G401 (cell line): ENCODE measurements at regions not wholly inside any gene's neighbourhood (a gene's known extent, or its start where the extent isn't known, plus 50 kb on each side); places are given as distances from the start of the nearest gene placed in this dataset.
"Not testable (repeated sequence)": the region's sequence is repeated elsewhere in the genome, so short reads cannot be mapped to it uniquely, and the experiment has no call there.

Experiments
- DNase-seq: peaks from one replicate; pipeline ENCODE4 v3.0.0-alpha.2; 2015; ENCODE audit warnings: low spot score
- in situ Hi-C: cut with HindIII; loops from 2 replicates; pipeline ENCODE4 v1.10.0; 2016; ENCODE audit warnings: low sequenced_read_pairs, mixed read lengths

- no peak for DNase-seq
- in situ Hi-C loops = no loop called here
Measured at GRCh38 chr20:57996936-57997890, 231.2 kb downstream of the ANKRD60 start.

- no peak for DNase-seq
- in situ Hi-C loops = no loop called here
Measured at GRCh38 chr20:57996465-57996864, 232.0 kb downstream of the ANKRD60 start.

GRCh38 chr20:57995381-57995977, 233.0 kb downstream of the ANKRD60 start:
- in situ Hi-C loops = no loop called here
- no peak for DNase-seq

- peak; percentile 43 for DNase-seq
- in situ Hi-C loops = no loop called here
Measured at GRCh38 chr20:57993716-57994431, 234.6 kb downstream of the ANKRD60 start.

GRCh38 chr20:57991211-57991881, 237.1 kb downstream of the ANKRD60 start:
- DNase-seq = no peak
- in situ Hi-C loops = no loop called here

- in situ Hi-C loops = no loop called here
- no peak for DNase-seq
Measured at GRCh38 chr20:57990396-57990987, 238.0 kb downstream of the ANKRD60 start.

GRCh38 chr20:57988828-57989227, 239.6 kb downstream of the ANKRD60 start:
- DNase-seq = no peak
- in situ Hi-C loops = no loop called here

- DNase-seq = no peak
- in situ Hi-C loops = no loop called here
Measured at GRCh38 chr20:57988422-57988821, 240.0 kb downstream of the ANKRD60 start.

GRCh38 chr20:57987659-57988058, 240.8 kb downstream of the ANKRD60 start:
- in situ Hi-C loops = no loop called here

GRCh38 chr20:57986666-57987065, 241.8 kb downstream of the ANKRD60 start:
- DNase-seq = no peak
- in situ Hi-C loops = no loop called here

More at GRCh38 chr20:57987659-57988058, 240.8 kb downstream of the ANKRD60 start:
- DNase-seq = no peak

- in situ Hi-C loops = no loop called here
- DNase-seq = no peak
Measured at GRCh38 chr20:57985278-57985677, 243.2 kb downstream of the ANKRD60 start.

- DNase-seq = no peak
- in situ Hi-C loops = no loop called here
Measured at GRCh38 chr20:57983082-57983481, 245.4 kb downstream of the ANKRD60 start.

- in situ Hi-C loops = no loop called here
- DNase-seq = no peak
Measured at GRCh38 chr20:57980506-57980905, 247.9 kb downstream of the ANKRD60 start.

GRCh38 chr20:57977569-57977968, 250.9 kb downstream of the ANKRD60 start:
- in situ Hi-C loops = no loop called here

GRCh38 chr20:57977141-57977540, 251.3 kb downstream of the ANKRD60 start:
- in situ Hi-C loops = no loop called here
- DNase-seq = no peak

More at GRCh38 chr20:57977569-57977968, 250.9 kb downstream of the ANKRD60 start:
- no peak for DNase-seq

- DNase-seq = no peak
- in situ Hi-C loops = no loop called here
Measured at GRCh38 chr20:57974863-57975262, 253.6 kb downstream of the ANKRD60 start.

GRCh38 chr20:57973886-57974285, 254.6 kb downstream of the ANKRD60 start:
- in situ Hi-C loops = no loop called here
- no peak for DNase-seq

GRCh38 chr20:57971583-57971982, 256.9 kb downstream of the ANKRD60 start:
- in situ Hi-C loops, DNase-seq: not testable (repeated sequence)

GRCh38 chr20:57970856-57971255, 257.6 kb downstream of the ANKRD60 start:
- in situ Hi-C loops = no loop called here
- no peak for DNase-seq
